Natural killer cell (primary cell): ENCODE measurements at regions not wholly inside any gene's neighbourhood (a gene's known extent, or its start where the extent isn't known, plus 50 kb on each side); places are given as distances from the start of the nearest gene placed in this dataset.
"Not testable (repeated sequence)": the region's sequence is repeated elsewhere in the genome, so short reads cannot be mapped to it uniquely, and the experiment has no call there.

Source experiments
- ATAC-seq, 3 donors: fragments of 150-1000 bp in 2 of 3; fragments of 200-7000 bp in 1 of 3; cut with Tn5 transposase; 1 replicate in 1 of 3; 2 replicates in 2 of 3; pipeline ENCODE4 v1.10.0; 2021; ENCODE audit warnings: mild to moderate bottlenecking in 2 of 3, moderate library complexity in 2 of 3
- DNase-seq, 2 donors: peaks; one replicate each; pipeline versions ENCODE4 v3.0.0 to v3.0.0-alpha.2; 2013 to 2021; ENCODE audit warnings: mixed read lengths in 1 of 2
- H3K27ac ChIP-seq: one replicate; pipeline ENCODE4 v1.5.1; 2013; ENCODE audit warnings: mild to moderate bottlenecking, low read length
- H3K27me3 ChIP-seq: one replicate; pipeline ENCODE4 v1.6.1; 2013; ENCODE audit warnings: low read length; ENCODE audit not compliant: control insufficient read depth, insufficient read depth
- H3K36me3 ChIP-seq: one replicate; pipeline ENCODE4 v1.6.1; 2013; ENCODE audit warnings: low read length; ENCODE audit not compliant: control insufficient read depth, insufficient read depth
- H3K4me1 ChIP-seq: one replicate; pipeline ENCODE4 v1.6.1; 2013; ENCODE audit warnings: low read length; ENCODE audit not compliant: control insufficient read depth, insufficient read depth
- H3K4me3 ChIP-seq: one replicate; pipeline ENCODE4 v1.5.1; 2013; ENCODE audit warnings: low read length
- H3K9me3 ChIP-seq: one replicate; pipeline ENCODE4 v1.6.1; 2013; ENCODE audit warnings: low read length; ENCODE audit not compliant: control insufficient read depth, insufficient read depth
- H3K27ac Mint-ChIP-seq, 2 donors: one replicate each; pipeline ENCODE4 v1.8.0; 2022; ENCODE audit warnings: mild to moderate bottlenecking in 2 of 2, mixed read lengths in 2 of 2, moderate library complexity in 1 of 2
- H3K27me3 Mint-ChIP-seq, 2 donors: one replicate each; pipeline ENCODE4 v1.8.0; 2022; ENCODE audit warnings: low read depth in 2 of 2, mixed read lengths in 2 of 2
- H3K36me3 Mint-ChIP-seq: one replicate; pipeline ENCODE4 v1.8.0; 2022; ENCODE audit warnings: mixed read lengths
- H3K4me1 Mint-ChIP-seq, 2 donors: one replicate each; pipeline ENCODE4 v1.8.0; 2022; ENCODE audit warnings: mixed read lengths in 2 of 2
- H3K4me3 Mint-ChIP-seq: one replicate; pipeline ENCODE4 v1.8.0; 2022; ENCODE audit warnings: mild to moderate bottlenecking, moderate library complexity, mixed read lengths
- H3K9me3 Mint-ChIP-seq, 2 donors: one replicate each; pipeline ENCODE4 v1.8.0; 2022; ENCODE audit warnings: mixed read lengths in 2 of 2
- WGBS: methylation state at CpG from one replicate; pipeline ENCODE4 v1.1.7; 2013; ENCODE audit warnings: missing lambda C conversion rate; ENCODE audit not compliant: insufficient coverage; 5-methylcytosine and 5-hydroxymethylcytosine counted together
- intact Hi-C: fragments of 100-400 bp; cut with micrococcal nuclease; formaldehyde crosslinking; loops from one replicate; pipeline ENCODE4 v1.14.2; 2022
- TF ChIP-seq, protein P1 (sequence below): fragments of 200-600 bp; IDR thresholded peaks from one replicate; pipeline ENCODE4 v1.8.0; 2022; ENCODE audit warnings: antibody characterized with exemption

DNA sequence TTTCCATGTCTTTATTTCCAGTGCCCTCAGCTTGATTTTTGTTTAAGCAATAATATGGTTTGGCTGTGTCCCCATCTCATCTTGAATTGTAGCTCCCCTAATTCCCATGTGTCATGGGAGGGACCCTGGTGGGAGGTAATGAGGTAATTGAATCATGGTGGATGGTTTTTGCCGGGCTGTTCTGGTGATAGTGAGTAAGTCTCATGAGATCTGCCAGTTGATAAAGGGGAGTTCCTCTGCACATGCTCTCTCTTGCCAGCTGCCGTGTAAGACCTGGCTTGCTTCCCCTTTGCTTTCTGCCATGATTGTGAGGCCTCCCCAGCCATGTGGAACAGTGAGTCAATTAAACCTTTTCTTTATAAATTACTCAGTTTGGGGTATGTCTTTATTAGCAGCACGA is 559.6 kb upstream of the ADAMTS5 start:
- Mint-ChIP-seq H3K27me3 (no peaks in the 10 kb centered on the region), H3K27ac (no peak overlapping the region), H3K9me3 (peaks cover 6 to 18% of the 10 kb centered on the region in 2 donors), H3K4me1 (no peaks in the 10 kb centered on the region), H3K36me3 (no peaks in the 10 kb centered on the region), H3K4me3 (no peak overlapping the region)
- no peak overlapping the region for H3K27ac ChIP-seq
- TF ChIP-seq, protein P1, sequence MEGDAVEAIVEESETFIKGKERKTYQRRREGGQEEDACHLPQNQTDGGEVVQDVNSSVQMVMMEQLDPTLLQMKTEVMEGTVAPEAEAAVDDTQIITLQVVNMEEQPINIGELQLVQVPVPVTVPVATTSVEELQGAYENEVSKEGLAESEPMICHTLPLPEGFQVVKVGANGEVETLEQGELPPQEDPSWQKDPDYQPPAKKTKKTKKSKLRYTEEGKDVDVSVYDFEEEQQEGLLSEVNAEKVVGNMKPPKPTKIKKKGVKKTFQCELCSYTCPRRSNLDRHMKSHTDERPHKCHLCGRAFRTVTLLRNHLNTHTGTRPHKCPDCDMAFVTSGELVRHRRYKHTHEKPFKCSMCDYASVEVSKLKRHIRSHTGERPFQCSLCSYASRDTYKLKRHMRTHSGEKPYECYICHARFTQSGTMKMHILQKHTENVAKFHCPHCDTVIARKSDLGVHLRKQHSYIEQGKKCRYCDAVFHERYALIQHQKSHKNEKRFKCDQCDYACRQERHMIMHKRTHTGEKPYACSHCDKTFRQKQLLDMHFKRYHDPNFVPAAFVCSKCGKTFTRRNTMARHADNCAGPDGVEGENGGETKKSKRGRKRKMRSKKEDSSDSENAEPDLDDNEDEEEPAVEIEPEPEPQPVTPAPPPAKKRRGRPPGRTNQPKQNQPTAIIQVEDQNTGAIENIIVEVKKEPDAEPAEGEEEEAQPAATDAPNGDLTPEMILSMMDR = no peak
- 91% methylated on average over 2 of the region's 3 CpGs for WGBS
- no peaks in the 10 kb centered on the region for H3K36me3 ChIP-seq
- ATAC-seq = no peak
- intact Hi-C loops = no loop called here
- H3K27me3 ChIP-seq = no peaks in the 10 kb centered on the region
- no peak for DNase-seq
- H3K9me3 ChIP-seq = no peaks in the 10 kb centered on the region
- H3K4me3 ChIP-seq = no peak overlapping the region
- no peaks in the 10 kb centered on the region for H3K4me1 ChIP-seq

DNA sequence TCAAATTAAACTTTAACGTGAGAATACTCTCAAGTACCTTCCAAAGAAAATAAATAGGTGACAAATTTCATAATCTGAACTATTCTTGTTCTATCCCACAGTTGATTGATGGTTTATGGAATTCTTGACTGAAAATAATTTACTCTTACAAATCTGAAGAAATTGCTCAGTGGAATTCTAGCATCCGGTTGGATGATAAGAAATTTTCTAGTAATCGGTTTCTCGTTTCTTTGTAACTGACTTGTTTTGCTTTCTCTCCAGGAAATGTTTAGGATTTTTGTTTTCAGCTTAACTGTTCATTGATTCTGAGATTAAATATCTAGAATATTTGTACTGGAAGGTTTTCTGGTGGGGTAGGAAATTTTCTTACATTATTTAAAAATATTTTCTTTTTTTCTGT is 558.9 kb upstream of the ADAMTS5 start:
- H3K4me1 ChIP-seq = no peaks in the 10 kb centered on the region
- intact Hi-C loops = no loop called here
- no peak overlapping the region for H3K27ac Mint-ChIP-seq
- WGBS = 95% methylated on average over 3 of the region's 4 CpGs
- peaks cover 6 to 18% of the 10 kb centered on the region in 2 donors for H3K9me3 Mint-ChIP-seq
- no peak overlapping the region for H3K27ac ChIP-seq
- no peaks in the 10 kb centered on the region for H3K27me3 Mint-ChIP-seq
- DNase-seq = no peak
- H3K36me3 Mint-ChIP-seq = no peaks in the 10 kb centered on the region
- no peak overlapping the region for H3K4me3 ChIP-seq
- no peaks in the 10 kb centered on the region for H3K9me3 ChIP-seq
- H3K4me1 Mint-ChIP-seq = no peaks in the 10 kb centered on the region
- no peaks in the 10 kb centered on the region for H3K36me3 ChIP-seq
- H3K4me3 Mint-ChIP-seq = no peak overlapping the region
- TF ChIP-seq, protein P1 = no peak
- ATAC-seq = no peak
- no peaks in the 10 kb centered on the region for H3K27me3 ChIP-seq

DNA sequence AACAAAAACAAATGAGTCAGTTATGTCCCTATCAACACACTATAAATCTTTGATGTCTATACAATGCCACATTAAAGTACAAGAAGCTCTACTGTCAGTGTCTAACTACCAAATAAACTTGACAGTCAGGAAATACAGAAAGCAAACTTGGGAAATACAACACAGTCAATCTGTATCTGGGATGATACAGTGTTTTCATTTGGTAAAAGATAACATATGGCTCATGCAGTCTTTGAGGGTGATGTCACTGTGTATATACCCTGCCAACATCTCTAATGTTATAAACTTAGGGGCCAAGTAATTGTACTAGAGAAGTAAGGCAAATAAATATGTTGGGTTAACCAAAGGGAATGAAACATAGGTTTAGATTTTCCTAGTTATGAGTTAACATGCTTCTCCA is 552.5 kb upstream of the ADAMTS5 start:
- Mint-ChIP-seq H3K27ac (no peak overlapping the region), H3K4me3 (no peak overlapping the region), H3K27me3 (no peaks in the 10 kb centered on the region), H3K9me3 (peaks cover 12 to 18% of the 10 kb centered on the region in 2 donors), H3K4me1 (no peaks in the 10 kb centered on the region), H3K36me3 (peaks cover 16% of the 10 kb centered on the region)
- intact Hi-C loops = no loop called here
- H3K4me1 ChIP-seq = no peaks in the 10 kb centered on the region
- TF ChIP-seq, protein P1 = no peak
- H3K36me3 ChIP-seq = no peaks in the 10 kb centered on the region
- DNase-seq (no peak), ATAC-seq (no peak)
- no peaks in the 10 kb centered on the region for H3K27me3 ChIP-seq
- H3K9me3 ChIP-seq = no peaks in the 10 kb centered on the region
- H3K4me3 ChIP-seq = no peak overlapping the region
- H3K27ac ChIP-seq = no peak overlapping the region

DNA sequence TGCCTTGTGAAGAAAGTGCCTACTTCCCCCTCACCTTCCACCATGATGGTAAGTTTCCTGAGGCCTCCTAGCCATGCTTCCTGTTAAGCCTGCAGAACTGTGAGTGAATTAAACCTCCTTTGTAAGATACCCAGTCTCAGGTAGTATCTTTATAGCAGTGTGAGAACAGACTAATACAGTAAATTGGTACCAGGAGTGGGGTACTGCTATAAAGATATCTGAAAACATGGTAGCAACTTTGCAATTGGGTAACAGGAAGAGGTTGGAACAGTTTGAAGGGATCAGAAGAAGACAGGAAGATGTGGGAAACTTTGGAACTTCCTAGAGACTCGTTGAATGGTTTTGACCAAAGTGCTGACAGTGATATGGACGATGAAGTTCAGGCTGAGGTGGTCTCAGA is 550.3 kb upstream of the ADAMTS5 start:
- DNase-seq, H3K4me3 ChIP-seq, H3K4me3 Mint-ChIP-seq, H3K4me1 ChIP-seq, H3K36me3 ChIP-seq, H3K27me3 Mint-ChIP-seq, H3K4me1 Mint-ChIP-seq, H3K27me3 ChIP-seq, H3K9me3 ChIP-seq, H3K27ac Mint-ChIP-seq, H3K27ac ChIP-seq, ATAC-seq, intact Hi-C loops: not testable (repeated sequence)
- Mint-ChIP-seq H3K9me3 (peaks cover 13 to 17% of the 10 kb centered on the region in 2 donors), H3K36me3 (peaks cover 16% of the 10 kb centered on the region)
- 64% methylated on average over 2 of the region's 2 CpGs for WGBS
